ENCODE measurements at regions not wholly inside any gene's neighbourhood (a gene's known extent, or its start where the extent isn't known, plus 50 kb on each side); places are given as distances from the start of the nearest gene placed in this dataset.
"Not testable (repeated sequence)": the region's sequence is repeated elsewhere in the genome, so short reads cannot be mapped to it uniquely, and the experiment has no call there.

- no peak for DNase-seq
Observed at GRCh38 chr1:29623501-29623900, 387.2 kb downstream of the PTPRU start.

GRCh38 chr1:29621826-29622435 lies 385.6 kb downstream of the PTPRU start:
- DNase-seq, result no peak

- DNase-seq, result no peak
Observed at GRCh38 chr1:29620631-29621030, 384.3 kb downstream of the PTPRU start.

GRCh38 chr1:29607236-29607635 lies 370.9 kb downstream of the PTPRU start:
- DNase-seq, result no peak

GRCh38 chr1:29604796-29605195 lies 368.5 kb downstream of the PTPRU start:
- DNase-seq, result not testable (repeated sequence)

- no peak for DNase-seq
Observed at GRCh38 chr1:29603622-29604021, 367.3 kb downstream of the PTPRU start.

GRCh38 chr1:29602203-29602602 lies 365.9 kb downstream of the PTPRU start:
- no peak for DNase-seq

- no peak for DNase-seq
Observed at GRCh38 chr1:29601021-29601420, 364.7 kb downstream of the PTPRU start.

- no peak for DNase-seq
Observed at GRCh38 chr1:29599826-29600225, 363.5 kb downstream of the PTPRU start.

- no peak for DNase-seq
Observed at GRCh38 chr1:29599071-29599470, 362.7 kb downstream of the PTPRU start.

- no peak for DNase-seq
Observed at GRCh38 chr1:29597861-29598260, 361.5 kb downstream of the PTPRU start.

- DNase-seq, result no peak
Observed at GRCh38 chr1:29593601-29594382, 357.5 kb downstream of the PTPRU start.

GRCh38 chr1:29592731-29593130 lies 356.4 kb downstream of the PTPRU start:
- no peak for DNase-seq

GRCh38 chr1:29592261-29592615 lies 355.9 kb downstream of the PTPRU start:
- DNase-seq, result no peak

GRCh38 chr1:29591601-29592260 lies 355.4 kb downstream of the PTPRU start:
- no peak for DNase-seq

- no peak for DNase-seq
Observed at GRCh38 chr1:29590583-29591565, 354.6 kb downstream of the PTPRU start.

- DNase-seq, result not testable (repeated sequence)
Observed at GRCh38 chr1:29589716-29590115, 353.4 kb downstream of the PTPRU start.

GRCh38 chr1:29586991-29587745 lies 350.8 kb downstream of the PTPRU start:
- DNase-seq, result no peak

- DNase-seq, result no peak
Observed at GRCh38 chr1:29586215-29586614, 349.9 kb downstream of the PTPRU start.

- DNase-seq, result no peak
Observed at GRCh38 chr1:29585656-29586055, 349.3 kb downstream of the PTPRU start.

- no peak for DNase-seq
Observed at GRCh38 chr1:29585201-29585600, 348.9 kb downstream of the PTPRU start.

- no peak for DNase-seq
Observed at GRCh38 chr1:29584776-29585175, 348.5 kb downstream of the PTPRU start.
